GM13977 (cell line): ENCODE measurements at regions not wholly inside any gene's neighbourhood (a gene's known extent, or its start where the extent isn't known, plus 50 kb on each side); places are given as distances from the start of the nearest gene placed in this dataset.

Experiments used
- DNase-seq: peaks from one replicate; pipeline ENCODE4 v3.0.0; 2012; ENCODE audit warnings: low spot score
- CTCF ChIP-seq: IDR thresholded peaks from 2 replicates; pipeline ENCODE4 v1.5.1; 2012; ENCODE audit warnings: mild to moderate bottlenecking, control low read depth; ENCODE audit not compliant: insufficient read depth; ENCODE audit errors: extremely low read depth, missing control alignments
- in situ Hi-C: fragments of 300-500 bp; cut with MboI; formaldehyde crosslinking; loops from one replicate; pipeline ENCODE4 v1.12.0; 2022; ENCODE audit warnings: low sequenced_read_pairs, low pct_unique_long_range_greater_than_20kb, mixed read lengths, inconsistent platforms; ENCODE audit not compliant: unreplicated experiment

GRCh38 chr15:98043160-98044014 lies 82.9 kb downstream of the ARRDC4 start:
- in situ Hi-C loops = no loop called here
- no peak for TF ChIP-seq CTCF
- DNase-seq = no peak

- DNase-seq = no peak
- TF ChIP-seq CTCF = no peak
- in situ Hi-C loops = no loop called here
Observed at GRCh38 chr15:98051734-98052133, 91.2 kb downstream of the ARRDC4 start.

- DNase-seq = no peak
- no peak for TF ChIP-seq CTCF
- in situ Hi-C loops = no loop called here
Observed at GRCh38 chr15:98057453-98057852, 97.0 kb downstream of the ARRDC4 start.

GRCh38 chr15:98062869-98063268 lies 102.4 kb downstream of the ARRDC4 start:
- in situ Hi-C loops = no loop called here
- no peak for TF ChIP-seq CTCF
- no peak for DNase-seq

- DNase-seq = no peak
- TF ChIP-seq CTCF = no peak
- in situ Hi-C loops = no loop called here
Observed at GRCh38 chr15:98063315-98063714, 102.8 kb downstream of the ARRDC4 start.

GRCh38 chr15:98063871-98064270 lies 103.4 kb downstream of the ARRDC4 start:
- DNase-seq = no peak
- in situ Hi-C loops = no loop called here
- TF ChIP-seq CTCF = no peak
